ENCODE measurements at regions not wholly inside any gene's neighbourhood (a gene's known extent, or its start where the extent isn't known, plus 50 kb on each side); places are given as distances from the start of the nearest gene placed in this dataset.

- TF ChIP-seq, protein P1, sequence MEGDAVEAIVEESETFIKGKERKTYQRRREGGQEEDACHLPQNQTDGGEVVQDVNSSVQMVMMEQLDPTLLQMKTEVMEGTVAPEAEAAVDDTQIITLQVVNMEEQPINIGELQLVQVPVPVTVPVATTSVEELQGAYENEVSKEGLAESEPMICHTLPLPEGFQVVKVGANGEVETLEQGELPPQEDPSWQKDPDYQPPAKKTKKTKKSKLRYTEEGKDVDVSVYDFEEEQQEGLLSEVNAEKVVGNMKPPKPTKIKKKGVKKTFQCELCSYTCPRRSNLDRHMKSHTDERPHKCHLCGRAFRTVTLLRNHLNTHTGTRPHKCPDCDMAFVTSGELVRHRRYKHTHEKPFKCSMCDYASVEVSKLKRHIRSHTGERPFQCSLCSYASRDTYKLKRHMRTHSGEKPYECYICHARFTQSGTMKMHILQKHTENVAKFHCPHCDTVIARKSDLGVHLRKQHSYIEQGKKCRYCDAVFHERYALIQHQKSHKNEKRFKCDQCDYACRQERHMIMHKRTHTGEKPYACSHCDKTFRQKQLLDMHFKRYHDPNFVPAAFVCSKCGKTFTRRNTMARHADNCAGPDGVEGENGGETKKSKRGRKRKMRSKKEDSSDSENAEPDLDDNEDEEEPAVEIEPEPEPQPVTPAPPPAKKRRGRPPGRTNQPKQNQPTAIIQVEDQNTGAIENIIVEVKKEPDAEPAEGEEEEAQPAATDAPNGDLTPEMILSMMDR (IDR thresholded peaks at IDR 0.05; ENCODE audit: insufficient read depth, low read length, poor library complexity, severe bottlenecking), result no peak
- no peak for TF ChIP-seq EZH2phosphoT487 (conservative IDR thresholded peaks at IDR 0.05; ENCODE audit: low read length)
Measured at GRCh38 chr22:49457146-49457545, 370.5 kb downstream of the BRD1 start.
